GM12891 (cell line): ENCODE measurements at regions not wholly inside any gene's neighbourhood (a gene's known extent, or its start where the extent isn't known, plus 50 kb on each side); places are given as distances from the start of the nearest gene placed in this dataset.

Source experiments
- POLR2A ChIP-seq: IDR thresholded peaks from 2 replicates; pipeline ENCODE4 v1.6.1; 2011; ENCODE audit warnings: low read depth, low read length, control low read depth
- SPI1 ChIP-seq: IDR thresholded peaks from 2 replicates; pipeline ENCODE4 v1.6.1; 2011; ENCODE audit warnings: low read depth, low read length, control low read depth
- TAF1 ChIP-seq: IDR thresholded peaks from 2 replicates; pipeline ENCODE4 v1.6.1; 2011; ENCODE audit warnings: low read depth, low read length, control low read depth

GRCh38 chr2:150389447-150389846 is 98.0 kb downstream of the RND3 start:
- TF ChIP-seq SPI1 (no peak), TAF1 (no peak), POLR2A (no peak)
